ENCODE measurements at regions not wholly inside any gene's neighbourhood (a gene's known extent, or its start where the extent isn't known, plus 50 kb on each side); places are given as distances from the start of the nearest gene placed in this dataset.

- TF ChIP-seq CTCF (IDR thresholded peaks at IDR 0.05; ENCODE audit: insufficient read depth, low read length, poor library complexity, severe bottlenecking) (no peak), EZH2phosphoT487 (conservative IDR thresholded peaks at IDR 0.05; ENCODE audit: low read length) (no peak)
These were observed 56.3 kb upstream of the PSMA6 start for GRCh38 chr14:35235840-35236239.
